ENCODE measurements at regions not wholly inside any gene's neighbourhood (a gene's known extent, or its start where the extent isn't known, plus 50 kb on each side); places are given as distances from the start of the nearest gene placed in this dataset.

- TF ChIP-seq CTCF (IDR thresholded peaks at IDR 0.05) (no peak), USF2 (IDR thresholded peaks at IDR 0.05; ENCODE audit: borderline replicate concordance, low read depth, low read length) (no peak), FOXJ3 (CRISPR knock-in tag; IDR thresholded peaks at IDR 0.05) (no peak), FOXM1 (IDR thresholded peaks at IDR 0.05; ENCODE audit: low read depth) (no peak), REST (IDR thresholded peaks at IDR 0.05; ENCODE audit: low read depth, low read length) (no peak), ZBTB33 (IDR thresholded peaks at IDR 0.05; ENCODE audit: borderline replicate concordance, low read depth) (no peak), EZH2phosphoT487 (IDR thresholded peaks at IDR 0.05; ENCODE audit: borderline replicate concordance, low read depth) (no peak), RAD21 (IDR thresholded peaks at IDR 0.05; ENCODE audit: low read length) (no peak), USF1 (IDR thresholded peaks at IDR 0.05; ENCODE audit: borderline replicate concordance, low read depth) (no peak), TCF12 (IDR thresholded peaks at IDR 0.05) (no peak)
Measured at GRCh38 chr3:23094890-23095462, 108.2 kb upstream of the UBE2E2 start.

Data from SK-N-SH (cell line).